OCI-LY3 (cell line): ENCODE measurements at regions not wholly inside any gene's neighbourhood (a gene's known extent, or its start where the extent isn't known, plus 50 kb on each side); places are given as distances from the start of the nearest gene placed in this dataset.

Experiments
- H2AFZ ChIP-seq: fragments of 200-600, 300-600 bp; shearing (Covaris generic); 2 replicates; pipeline ENCODE4 v1.6.0; 2014; ENCODE audit warnings: antibody characterized with exemption, low read depth, low read length
- H3K27ac ChIP-seq: fragments of 200-600, 300-600 bp; sonication (generic); 2 replicates; pipeline ENCODE4 v1.5.1; 2014; ENCODE audit warnings: mild to moderate bottlenecking, low read length, moderate library complexity, mixed read lengths
- H3K27me3 ChIP-seq: fragments of 200-600, 300-600 bp; sonication (generic); 2 replicates; pipeline ENCODE4 v1.6.1; 2014; ENCODE audit warnings: low read depth, low read length, mixed read lengths
- H3K36me3 ChIP-seq: fragments of 200-600, 300-600 bp; sonication (generic); replicated peaks from 2 replicates; pipeline ENCODE3; 2014; ENCODE audit warnings: low read depth, low read length, mixed read lengths
- H3K4me1 ChIP-seq: fragments of 300-600, 200-600 bp; sonication (generic); 2 replicates; pipeline ENCODE4 v1.6.1; 2014; ENCODE audit warnings: low read length, mixed read lengths
- H3K4me2 ChIP-seq: fragments of 200-600, 300-600 bp; sonication (generic); 2 replicates; pipeline ENCODE4 v1.6.1; 2014; ENCODE audit warnings: low read length, mixed read lengths
- H3K4me3 ChIP-seq: fragments of 300-600, 200-600 bp; sonication (generic); 2 replicates; pipeline ENCODE4 v1.5.1; 2014; ENCODE audit warnings: antibody characterized with exemption, mild to moderate bottlenecking, low read length, moderate library complexity
- H3K79me2 ChIP-seq: fragments of 300-600, 200-600 bp; shearing (Covaris generic); 2 replicates; pipeline ENCODE4 v1.6.1; 2014; ENCODE audit warnings: mild to moderate bottlenecking, low read length, mixed read lengths
- H3K9ac ChIP-seq: fragments of 300-600, 200-600 bp; shearing (Covaris generic); 2 replicates; pipeline ENCODE4 v1.6.0; 2014; ENCODE audit warnings: mild to moderate bottlenecking, low read length, moderate library complexity
- H3K9me3 ChIP-seq: fragments of 200-600, 300-600 bp; shearing (Covaris generic); 2 replicates; pipeline ENCODE4 v1.6.1; 2014; ENCODE audit warnings: low read length, mixed read lengths; ENCODE audit not compliant: insufficient read depth
- H4K20me1 ChIP-seq: fragments of 200-600, 300-600 bp; sonication (generic); 2 replicates; pipeline ENCODE4 v1.6.1; 2016; ENCODE audit warnings: low read length, mixed read lengths; ENCODE audit not compliant: insufficient read depth
- EZH2phosphoT487 ChIP-seq: fragments of 200-600 bp; shearing (Covaris generic); IDR thresholded peaks from 2 replicates; pipeline ENCODE4 v1.6.1; 2018; ENCODE audit warnings: antibody characterized with exemption, mixed run types, low read depth
- TF ChIP-seq, protein P1 (sequence below): fragments of 200-600, 300-600 bp; sonication (generic); IDR thresholded peaks from 2 replicates; pipeline ENCODE4 v1.5.1; 2014; ENCODE audit warnings: antibody characterized with exemption, low read length, low read depth

- Histone ChIP-seq H3K9me3 (no peaks in the 10 kb centered on the region), H3K4me2 (no peak overlapping the region), H3K27me3 (no peaks in the 10 kb centered on the region), H3K9ac (no peak overlapping the region), H3K4me1 (no peaks in the 10 kb centered on the region), H4K20me1 (no peaks in the 10 kb centered on the region), H3K4me3 (no peak overlapping the region), H3K79me2 (no peaks in the 10 kb centered on the region), H3K36me3 (no peaks in the 10 kb centered on the region), H2AFZ (no peak overlapping the region), H3K27ac (no peak overlapping the region)
- TF ChIP-seq EZH2phosphoT487 = no peak
- TF ChIP-seq, protein P1, sequence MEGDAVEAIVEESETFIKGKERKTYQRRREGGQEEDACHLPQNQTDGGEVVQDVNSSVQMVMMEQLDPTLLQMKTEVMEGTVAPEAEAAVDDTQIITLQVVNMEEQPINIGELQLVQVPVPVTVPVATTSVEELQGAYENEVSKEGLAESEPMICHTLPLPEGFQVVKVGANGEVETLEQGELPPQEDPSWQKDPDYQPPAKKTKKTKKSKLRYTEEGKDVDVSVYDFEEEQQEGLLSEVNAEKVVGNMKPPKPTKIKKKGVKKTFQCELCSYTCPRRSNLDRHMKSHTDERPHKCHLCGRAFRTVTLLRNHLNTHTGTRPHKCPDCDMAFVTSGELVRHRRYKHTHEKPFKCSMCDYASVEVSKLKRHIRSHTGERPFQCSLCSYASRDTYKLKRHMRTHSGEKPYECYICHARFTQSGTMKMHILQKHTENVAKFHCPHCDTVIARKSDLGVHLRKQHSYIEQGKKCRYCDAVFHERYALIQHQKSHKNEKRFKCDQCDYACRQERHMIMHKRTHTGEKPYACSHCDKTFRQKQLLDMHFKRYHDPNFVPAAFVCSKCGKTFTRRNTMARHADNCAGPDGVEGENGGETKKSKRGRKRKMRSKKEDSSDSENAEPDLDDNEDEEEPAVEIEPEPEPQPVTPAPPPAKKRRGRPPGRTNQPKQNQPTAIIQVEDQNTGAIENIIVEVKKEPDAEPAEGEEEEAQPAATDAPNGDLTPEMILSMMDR = no peak
Observed at GRCh38 chr7:438361-438760, 81.3 kb downstream of the PDGFA start.

- H2AFZ ChIP-seq = no peak overlapping the region
- no peak overlapping the region for H3K4me3 ChIP-seq
- no peaks in the 10 kb centered on the region for H3K4me1 ChIP-seq
- no peak overlapping the region for H3K9ac ChIP-seq
- no peaks in the 10 kb centered on the region for H3K79me2 ChIP-seq
- H3K9me3 ChIP-seq = no peaks in the 10 kb centered on the region
- no peaks in the 10 kb centered on the region for H4K20me1 ChIP-seq
- H3K36me3 ChIP-seq = no peaks in the 10 kb centered on the region
- no peak overlapping the region for H3K27ac ChIP-seq
- H3K4me2 ChIP-seq = no peak overlapping the region
- no peak for TF ChIP-seq EZH2phosphoT487
- no peaks in the 10 kb centered on the region for H3K27me3 ChIP-seq
Observed at GRCh38 chr7:438916-439315, 80.7 kb downstream of the PDGFA start.

DNA sequence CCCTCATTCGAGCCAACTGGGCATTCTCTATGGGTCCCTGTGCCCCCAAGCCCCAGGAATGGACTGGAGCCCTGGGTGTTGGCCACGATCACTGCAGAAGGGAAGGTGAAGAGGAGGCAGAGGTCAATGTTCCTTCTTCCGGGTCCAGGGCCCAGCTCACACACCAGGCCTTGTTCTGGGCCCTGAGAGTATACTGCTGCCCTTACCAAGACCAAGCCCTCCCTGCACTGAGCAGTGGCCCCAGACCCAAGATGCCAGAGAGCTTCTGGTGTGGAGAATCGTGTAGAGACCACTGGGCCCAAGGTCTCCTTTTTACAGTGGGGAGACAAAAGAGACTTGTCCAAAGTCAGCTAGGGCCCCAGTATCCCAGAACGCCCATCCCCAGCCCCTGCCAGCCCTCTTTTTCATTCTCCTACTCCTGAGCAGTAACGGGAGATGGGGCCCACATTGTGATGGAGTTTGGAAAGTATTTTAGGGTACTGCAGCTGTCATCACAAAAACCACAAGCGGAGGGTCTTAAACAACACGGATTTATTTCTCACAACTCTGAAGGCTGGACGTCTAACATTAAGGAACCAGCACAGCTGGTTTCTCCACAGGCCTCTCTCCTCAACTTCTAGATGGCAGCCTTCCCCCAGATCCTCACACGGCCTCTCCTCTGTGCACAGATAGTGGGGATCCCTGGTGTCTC, 79.4 kb downstream of the PDGFA start:
- no peak overlapping the region for H3K27ac ChIP-seq
- no peaks in the 10 kb centered on the region for H3K27me3 ChIP-seq
- no peaks in the 10 kb centered on the region for H4K20me1 ChIP-seq
- H3K4me2 ChIP-seq = no peak overlapping the region
- TF ChIP-seq, protein P1 = no peak
- no peak for TF ChIP-seq EZH2phosphoT487
- no peaks in the 10 kb centered on the region for H3K36me3 ChIP-seq
- no peaks in the 10 kb centered on the region for H3K9me3 ChIP-seq
- H2AFZ ChIP-seq = no peak overlapping the region
- H3K4me1 ChIP-seq = no peaks in the 10 kb centered on the region
- H3K4me3 ChIP-seq = no peak overlapping the region
- H3K9ac ChIP-seq = no peak overlapping the region
- no peaks in the 10 kb centered on the region for H3K79me2 ChIP-seq

DNA sequence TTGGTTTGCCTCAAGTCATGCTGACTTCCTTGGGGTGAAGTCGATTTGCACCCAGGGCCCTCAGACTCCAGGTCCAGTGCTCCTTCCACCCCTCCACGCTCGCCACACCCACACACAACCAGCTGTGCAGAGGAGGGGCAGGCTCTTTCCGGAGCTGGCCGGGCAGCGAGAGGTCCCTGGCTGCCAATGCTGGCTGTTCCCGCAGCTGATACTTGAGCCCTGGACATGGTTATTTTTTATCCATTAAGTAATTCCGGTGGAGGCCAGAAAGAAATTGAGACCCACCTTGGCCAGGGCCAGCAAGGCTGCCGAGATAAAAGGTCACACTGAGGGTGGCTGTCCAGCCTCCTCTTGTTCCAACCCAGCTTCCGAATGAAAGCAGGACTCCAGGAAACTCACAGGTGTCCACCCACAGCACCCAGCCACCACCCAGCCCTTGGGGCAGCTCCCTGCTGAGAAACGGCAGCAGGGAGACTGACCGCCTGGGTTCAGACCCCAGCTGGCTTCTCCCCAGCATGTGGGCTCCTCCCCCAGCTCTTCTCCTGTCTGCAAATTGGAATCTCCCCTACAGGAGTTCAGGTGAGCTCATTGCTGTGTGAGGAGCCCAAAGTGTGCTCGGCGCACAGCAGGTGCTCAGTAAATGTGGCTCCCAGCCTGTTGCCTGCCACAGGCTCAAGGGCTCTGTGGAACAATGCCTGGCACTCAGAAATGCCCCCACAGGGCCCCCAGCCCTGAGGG, 77.8 kb downstream of the PDGFA start:
- TF ChIP-seq, protein P1 = no peak
- no peak for TF ChIP-seq EZH2phosphoT487
- H3K9me3 ChIP-seq = no peaks in the 10 kb centered on the region
- H3K9ac ChIP-seq = no peak overlapping the region
- no peak overlapping the region for H2AFZ ChIP-seq
- H3K4me3 ChIP-seq = no peak overlapping the region
- no peaks in the 10 kb centered on the region for H3K79me2 ChIP-seq
- no peaks in the 10 kb centered on the region for H4K20me1 ChIP-seq
- no peaks in the 10 kb centered on the region for H3K4me1 ChIP-seq
- no peak overlapping the region for H3K27ac ChIP-seq
- no peak overlapping the region for H3K4me2 ChIP-seq
- no peaks in the 10 kb centered on the region for H3K36me3 ChIP-seq
- H3K27me3 ChIP-seq = no peaks in the 10 kb centered on the region
